GM06990 (cell line): ENCODE measurements at regions not wholly inside any gene's neighbourhood (a gene's known extent, or its start where the extent isn't known, plus 50 kb on each side); places are given as distances from the start of the nearest gene placed in this dataset.

ENCODE experiments used
- DNase-seq: peaks from one replicate; pipeline ENCODE4 v3.0.0-alpha.2; 2011; ENCODE audit not compliant: insufficient read length; ENCODE audit errors: extremely low read depth
- H3K27me3 ChIP-seq: replicated peaks from 2 replicates; pipeline ENCODE4 v1.6.0; 2011; ENCODE audit warnings: low read length; ENCODE audit not compliant: control insufficient read depth, insufficient read depth
- H3K36me3 ChIP-seq: 2 replicates; pipeline ENCODE4 v1.5.1; 2011; ENCODE audit warnings: low read length; ENCODE audit not compliant: control insufficient read depth, insufficient read depth
- H3K4me3 ChIP-seq: replicated peaks from 2 replicates; pipeline ENCODE4 v1.5.1; 2011; ENCODE audit warnings: low read depth, mild to moderate bottlenecking, control low read depth, low read length
- CTCF ChIP-seq: IDR thresholded peaks from 2 replicates; pipeline ENCODE4 v1.5.1; 2011; ENCODE audit warnings: low read length, control low read depth, mild to moderate bottlenecking, inconsistent platforms; ENCODE audit not compliant: insufficient read depth, poor library complexity, severe bottlenecking

- H3K4me3 ChIP-seq: no peak overlapping the region
- no peak for DNase-seq
- TF ChIP-seq CTCF: no peak
Observed at GRCh38 chr1:163523375-163524029, 201.7 kb downstream of the NUF2 start.

GRCh38 chr1:163528710-163529348, 207.1 kb downstream of the NUF2 start:
- TF ChIP-seq CTCF: peak; percentile 62
- no peaks in the 10 kb centered on the region for H3K36me3 ChIP-seq
- DNase-seq: no peak
- no peak overlapping the region for H3K4me3 ChIP-seq
- H3K27me3 ChIP-seq: no peaks in the 10 kb centered on the region

More at GRCh38 chr1:163523375-163524029, 201.7 kb downstream of the NUF2 start:
- no peaks in the 10 kb centered on the region for H3K36me3 ChIP-seq
- H3K27me3 ChIP-seq: no peaks in the 10 kb centered on the region

- TF ChIP-seq CTCF: no peak
- Histone ChIP-seq H3K4me3 (no peak overlapping the region), H3K36me3 (no peaks in the 10 kb centered on the region), H3K27me3 (no peaks in the 10 kb centered on the region)
- no peak for DNase-seq
Observed at GRCh38 chr1:163531345-163531744, 209.6 kb downstream of the NUF2 start.

GRCh38 chr1:163535401-163535800, 213.6 kb downstream of the NUF2 start:
- H3K27me3 ChIP-seq: no peaks in the 10 kb centered on the region
- H3K36me3 ChIP-seq: no peaks in the 10 kb centered on the region
- TF ChIP-seq CTCF: no peak
- no peak for DNase-seq
- H3K4me3 ChIP-seq: no peak overlapping the region

GRCh38 chr1:163535807-163536206, 214.1 kb downstream of the NUF2 start:
- Histone ChIP-seq H3K36me3 (no peaks in the 10 kb centered on the region), H3K27me3 (no peaks in the 10 kb centered on the region), H3K4me3 (no peak overlapping the region)
- peak; percentile 44 for TF ChIP-seq CTCF
- no peak for DNase-seq
